ENCODE measurements at regions not wholly inside any gene's neighbourhood (a gene's known extent, or its start where the extent isn't known, plus 50 kb on each side); places are given as distances from the start of the nearest gene placed in this dataset.

GRCh38 chr18:22505141-22505591 is 87.5 kb upstream of the CTAGE1 start:
- TF ChIP-seq, protein P1, sequence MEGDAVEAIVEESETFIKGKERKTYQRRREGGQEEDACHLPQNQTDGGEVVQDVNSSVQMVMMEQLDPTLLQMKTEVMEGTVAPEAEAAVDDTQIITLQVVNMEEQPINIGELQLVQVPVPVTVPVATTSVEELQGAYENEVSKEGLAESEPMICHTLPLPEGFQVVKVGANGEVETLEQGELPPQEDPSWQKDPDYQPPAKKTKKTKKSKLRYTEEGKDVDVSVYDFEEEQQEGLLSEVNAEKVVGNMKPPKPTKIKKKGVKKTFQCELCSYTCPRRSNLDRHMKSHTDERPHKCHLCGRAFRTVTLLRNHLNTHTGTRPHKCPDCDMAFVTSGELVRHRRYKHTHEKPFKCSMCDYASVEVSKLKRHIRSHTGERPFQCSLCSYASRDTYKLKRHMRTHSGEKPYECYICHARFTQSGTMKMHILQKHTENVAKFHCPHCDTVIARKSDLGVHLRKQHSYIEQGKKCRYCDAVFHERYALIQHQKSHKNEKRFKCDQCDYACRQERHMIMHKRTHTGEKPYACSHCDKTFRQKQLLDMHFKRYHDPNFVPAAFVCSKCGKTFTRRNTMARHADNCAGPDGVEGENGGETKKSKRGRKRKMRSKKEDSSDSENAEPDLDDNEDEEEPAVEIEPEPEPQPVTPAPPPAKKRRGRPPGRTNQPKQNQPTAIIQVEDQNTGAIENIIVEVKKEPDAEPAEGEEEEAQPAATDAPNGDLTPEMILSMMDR (IDR thresholded peaks at IDR 0.05), result no peak
- no peak for TF ChIP-seq EZH2 (IDR thresholded peaks at IDR 0.05)
- no peak for TF ChIP-seq EZH2phosphoT487 (IDR thresholded peaks at IDR 0.05)
